Gastrocnemius medialis (tissue), 4 donors: ENCODE measurements at regions not wholly inside any gene's neighbourhood (a gene's known extent, or its start where the extent isn't known, plus 50 kb on each side); places are given as distances from the start of the nearest gene placed in this dataset.

Experiments
- ATAC-seq, 2 donors: fragments of 150-250 bp; one replicate each; pipeline ENCODE4 v1.9.1; 2016
- DNase-seq, 2 donors: peaks; one replicate each; pipeline ENCODE4 v3.0.0-alpha.2; 2019
- H3K27ac ChIP-seq, 4 donors: fragments of 200-600 bp; sonication (generic); 1 replicate in 1 of 4; 2 replicates in 3 of 4; pipeline ENCODE4 v1.5.1; 2016 to 2018; ENCODE audit warnings: mild to moderate bottlenecking in 2 of 4, moderate library complexity in 1 of 4
- H3K27me3 ChIP-seq, 3 donors: fragments of 200-600 bp; sonication (generic) in 2 of 3; 1 replicate in 1 of 3; 2 replicates in 2 of 3; pipeline versions ENCODE4 v1.5.1 to v1.6.0; 2016 to 2019; ENCODE audit warnings: mild to moderate bottlenecking in 1 of 3, moderate library complexity in 1 of 3
- H3K36me3 ChIP-seq, 2 donors: fragments of 200-600 bp; sonication (generic) in 1 of 2; one replicate each; pipeline ENCODE4 v1.5.1; 2017 to 2018
- H3K4me1 ChIP-seq, 2 donors: fragments of 200-600 bp; sonication (generic) in 1 of 2; one replicate each; pipeline ENCODE4 v1.5.1; 2016 to 2017; ENCODE audit warnings: mild to moderate bottlenecking in 2 of 2
- H3K4me3 ChIP-seq, 4 donors: fragments of 200-600 bp; sonication (generic) in 3 of 4; 1 replicate in 1 of 4; 2 replicates in 3 of 4; pipeline ENCODE4 v1.5.1; 2016 to 2019; ENCODE audit warnings: mild to moderate bottlenecking in 2 of 4
- H3K9me3 ChIP-seq, 3 donors: fragments of 200-600 bp; sonication (generic) in 2 of 3; 1 replicate in 1 of 3; 2 replicates in 2 of 3; pipeline ENCODE4 v1.5.1; 2016 to 2019
- POLR2A ChIP-seq, 2 donors: fragments of 450-650 bp; IDR thresholded peaks; one replicate each; pipeline ENCODE4 v1.6.1; 2017; ENCODE audit warnings: antibody characterized with exemption in 2 of 2, mild to moderate bottlenecking in 2 of 2, moderate library complexity in 2 of 2
- in situ Hi-C, 4 donors: fragments of 200-750 bp; cut with MboI; loops; one replicate each; pipeline versions ENCODE4 v1.15.0 to v1.8.0; 2017; ENCODE audit warnings: low sequenced_read_pairs in 4 of 4
- intact Hi-C: fragments of 100-400 bp; cut with DNase I; formaldehyde crosslinking; loops from one replicate; pipeline ENCODE4 v1.15.1; 2023; ENCODE audit warnings: low total_unique reads
- TF ChIP-seq, protein P1 (sequence below), 5 experiments: fragments of 450-650 bp in 3 of 5; fragments of 200-600 bp in 2 of 5; sonication (generic) in 2 of 5; IDR thresholded peaks in 4 of 5; conservative IDR thresholded peaks in 1 of 5; 1 replicate in 4 of 5; 2 replicates in 1 of 5; pipeline ENCODE4 v1.5.1; 2016 to 2019; ENCODE audit warnings: antibody characterized with exemption in 5 of 5, mild to moderate bottlenecking in 3 of 5, moderate library complexity in 3 of 5

DNA sequence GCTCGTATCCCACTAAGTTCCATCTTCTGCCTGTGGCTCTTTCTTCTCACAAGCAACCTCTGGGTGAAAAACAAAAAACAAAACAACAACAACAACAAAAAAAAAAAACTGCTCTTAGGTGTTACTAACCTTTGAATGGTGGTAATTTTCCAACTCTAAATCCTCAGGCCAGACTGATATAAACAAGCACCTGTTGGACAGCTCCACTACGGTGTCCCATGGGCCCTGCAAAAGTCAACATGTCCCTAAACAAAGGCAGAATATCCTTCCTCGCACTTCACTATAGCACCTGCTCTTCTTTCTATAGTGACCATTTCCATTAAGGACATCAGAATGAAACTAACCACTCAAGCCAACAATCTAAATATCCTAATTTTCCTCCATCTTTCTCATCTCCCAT, 54.6 kb upstream of the PARM1 start:
- in situ Hi-C loops (no loop called here), intact Hi-C loops (loop anchor here (5.0 kb wide), 1 partner anchor 239 kb away; no protein-coding TSS in a partner anchor)
- no peaks in the 10 kb centered on the region for H3K9me3 ChIP-seq
- H3K36me3 ChIP-seq: no peaks in the 10 kb centered on the region
- H3K4me3 ChIP-seq: no peak overlapping the region
- DNase-seq (no peak), ATAC-seq (no peak)
- TF ChIP-seq, protein P1, sequence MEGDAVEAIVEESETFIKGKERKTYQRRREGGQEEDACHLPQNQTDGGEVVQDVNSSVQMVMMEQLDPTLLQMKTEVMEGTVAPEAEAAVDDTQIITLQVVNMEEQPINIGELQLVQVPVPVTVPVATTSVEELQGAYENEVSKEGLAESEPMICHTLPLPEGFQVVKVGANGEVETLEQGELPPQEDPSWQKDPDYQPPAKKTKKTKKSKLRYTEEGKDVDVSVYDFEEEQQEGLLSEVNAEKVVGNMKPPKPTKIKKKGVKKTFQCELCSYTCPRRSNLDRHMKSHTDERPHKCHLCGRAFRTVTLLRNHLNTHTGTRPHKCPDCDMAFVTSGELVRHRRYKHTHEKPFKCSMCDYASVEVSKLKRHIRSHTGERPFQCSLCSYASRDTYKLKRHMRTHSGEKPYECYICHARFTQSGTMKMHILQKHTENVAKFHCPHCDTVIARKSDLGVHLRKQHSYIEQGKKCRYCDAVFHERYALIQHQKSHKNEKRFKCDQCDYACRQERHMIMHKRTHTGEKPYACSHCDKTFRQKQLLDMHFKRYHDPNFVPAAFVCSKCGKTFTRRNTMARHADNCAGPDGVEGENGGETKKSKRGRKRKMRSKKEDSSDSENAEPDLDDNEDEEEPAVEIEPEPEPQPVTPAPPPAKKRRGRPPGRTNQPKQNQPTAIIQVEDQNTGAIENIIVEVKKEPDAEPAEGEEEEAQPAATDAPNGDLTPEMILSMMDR (IDR thresholded peaks at IDR 0.05 in 4 of 5, conservative IDR thresholded peaks at IDR 0.05 in 1 of 5): no peak
- no peak for TF ChIP-seq POLR2A (IDR thresholded peaks at IDR 0.05)
- H3K4me1 ChIP-seq: no peaks in the 10 kb centered on the region
- no peak overlapping the region for H3K27ac ChIP-seq
- H3K27me3 ChIP-seq: no peaks in the 10 kb centered on the region

DNA sequence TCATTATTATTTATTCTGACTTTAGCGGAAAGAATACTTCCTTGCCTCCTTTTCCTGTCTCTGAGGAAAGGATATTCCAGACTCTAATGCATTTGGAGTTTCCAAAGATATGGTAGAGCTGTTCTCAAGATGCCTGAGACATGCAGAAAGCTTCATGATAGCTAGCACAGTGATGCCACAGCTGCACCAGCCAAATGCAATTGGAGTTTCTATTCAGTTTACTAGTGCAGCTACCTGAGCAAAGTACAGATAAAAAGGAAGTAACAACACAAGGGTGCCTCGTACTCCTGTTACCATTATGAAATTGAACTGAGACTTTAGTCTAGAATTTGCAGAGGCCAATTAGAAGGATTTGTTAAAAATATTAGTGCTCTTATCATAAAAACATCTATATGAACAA, 57.5 kb upstream of the PARM1 start:
- in situ Hi-C loops: no loop called here
- Histone ChIP-seq H3K36me3 (no peaks in the 10 kb centered on the region), H3K27ac (no peak overlapping the region), H3K4me1 (no peaks in the 10 kb centered on the region), H3K4me3 (no peak overlapping the region), H3K9me3 (no peaks in the 10 kb centered on the region), H3K27me3 (no peaks in the 10 kb centered on the region)
- ATAC-seq (no peak), DNase-seq (no peak)
- no peak for TF ChIP-seq POLR2A (IDR thresholded peaks at IDR 0.05)
- TF ChIP-seq, protein P1 (IDR thresholded peaks at IDR 0.05 in 4 of 5, conservative IDR thresholded peaks at IDR 0.05 in 1 of 5): no peak
- intact Hi-C loops: loop anchor here (5.0 kb wide), 1 partner anchor 242 kb away; no protein-coding TSS in a partner anchor

DNA sequence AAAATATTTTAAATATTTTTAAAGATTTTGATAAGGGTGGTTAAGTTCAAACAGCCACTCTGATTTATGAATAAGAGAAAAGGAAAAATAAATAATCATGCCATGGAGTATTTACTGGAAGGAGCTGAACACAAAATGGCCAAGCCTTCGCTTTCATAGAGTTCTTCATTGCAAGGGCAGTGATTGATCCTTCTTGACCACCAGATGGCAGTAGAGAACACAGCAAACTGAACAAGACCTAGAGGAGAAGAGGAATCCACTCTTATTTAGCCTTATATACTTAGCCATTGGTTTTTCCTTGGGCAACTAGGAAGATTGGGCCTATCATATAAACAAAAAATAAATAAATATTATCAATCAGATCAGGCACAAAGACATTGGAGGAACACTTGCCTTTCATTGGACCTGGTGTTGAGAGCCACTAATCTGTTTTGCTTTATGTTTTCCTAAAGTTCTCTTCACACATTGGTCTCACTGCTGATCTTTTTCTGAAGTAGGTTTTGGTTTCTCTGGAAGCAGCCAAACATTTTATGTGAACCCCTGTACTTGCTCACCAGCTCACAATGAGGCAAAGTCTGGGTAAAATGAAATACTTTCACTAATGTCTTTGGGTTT, 58.1 kb upstream of the PARM1 start:
- intact Hi-C loops: loop anchor here (5.0 kb wide), 1 partner anchor 242 kb away; no protein-coding TSS in a partner anchor
- Histone ChIP-seq H3K9me3 (no peaks in the 10 kb centered on the region), H3K36me3 (no peaks in the 10 kb centered on the region), H3K4me1 (no peaks in the 10 kb centered on the region), H3K27me3 (no peaks in the 10 kb centered on the region), H3K27ac (no peak overlapping the region), H3K4me3 (no peak overlapping the region)
- in situ Hi-C loops: no loop called here
- ATAC-seq (peak; percentile 73 to 95), DNase-seq (peak in 1 of 2 donors; percentile 8)
- TF ChIP-seq POLR2A (IDR thresholded peaks at IDR 0.05): no peak
- TF ChIP-seq, protein P1 (IDR thresholded peaks at IDR 0.05 in 4 of 5, conservative IDR thresholded peaks at IDR 0.05 in 1 of 5): peak; percentile 59 to 92 (median 73)

DNA sequence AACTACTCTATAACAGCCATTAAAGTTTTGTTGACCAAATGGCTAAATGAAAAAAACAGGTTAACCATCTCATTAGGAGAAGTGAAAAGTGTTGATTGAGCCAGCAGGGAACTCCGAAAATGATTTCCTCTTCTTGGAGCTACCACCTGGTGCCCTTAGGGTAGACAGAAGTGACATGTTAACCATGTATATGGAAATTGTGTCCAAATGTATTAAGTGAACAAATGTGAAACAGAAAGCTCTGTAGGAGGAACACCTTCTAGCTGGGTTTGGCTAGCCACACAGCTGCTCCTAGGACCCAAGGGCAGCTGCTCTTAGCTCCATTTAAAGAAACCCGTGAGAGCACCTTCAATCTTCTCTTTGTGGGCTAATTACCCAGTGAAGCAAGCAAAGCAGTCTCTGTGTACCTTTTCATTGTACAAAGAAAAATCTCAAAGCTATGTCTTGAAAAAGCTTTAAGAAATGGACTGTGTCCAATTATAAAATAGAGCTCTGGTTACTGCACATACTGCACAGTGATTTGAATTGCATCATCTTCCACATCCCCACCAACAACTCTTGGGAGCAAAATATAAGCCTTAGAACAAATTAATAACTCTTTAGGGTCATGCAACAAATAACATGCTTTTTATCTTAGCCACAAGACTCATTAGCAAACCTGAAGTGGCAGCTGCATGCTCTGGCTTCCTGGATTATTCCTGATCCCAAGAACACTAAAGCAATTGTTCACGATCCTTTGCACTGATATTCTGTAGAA, 59.2 kb upstream of the PARM1 start:
- H3K27me3 ChIP-seq: no peaks in the 10 kb centered on the region
- TF ChIP-seq, protein P1 (IDR thresholded peaks at IDR 0.05 in 4 of 5, conservative IDR thresholded peaks at IDR 0.05 in 1 of 5): no peak
- no peak for TF ChIP-seq POLR2A (IDR thresholded peaks at IDR 0.05)
- DNase-seq (no peak), ATAC-seq (no peak)
- H3K4me1 ChIP-seq: no peaks in the 10 kb centered on the region
- in situ Hi-C loops: no loop called here
- no peak overlapping the region for H3K4me3 ChIP-seq
- H3K9me3 ChIP-seq: no peaks in the 10 kb centered on the region
- H3K36me3 ChIP-seq: no peaks in the 10 kb centered on the region
- intact Hi-C loops: no loop called here
- no peak overlapping the region for H3K27ac ChIP-seq
